ENCODE measurements at regions not wholly inside any gene's neighbourhood (a gene's known extent, or its start where the extent isn't known, plus 50 kb on each side); places are given as distances from the start of the nearest gene placed in this dataset.
A peak's percentile ranks its signal among the peaks of the same experiment; 100 is the strongest.
"Not testable (repeated sequence)": the region's sequence is repeated elsewhere in the genome, so short reads cannot be mapped to it uniquely, and the experiment has no call there.

DNA sequence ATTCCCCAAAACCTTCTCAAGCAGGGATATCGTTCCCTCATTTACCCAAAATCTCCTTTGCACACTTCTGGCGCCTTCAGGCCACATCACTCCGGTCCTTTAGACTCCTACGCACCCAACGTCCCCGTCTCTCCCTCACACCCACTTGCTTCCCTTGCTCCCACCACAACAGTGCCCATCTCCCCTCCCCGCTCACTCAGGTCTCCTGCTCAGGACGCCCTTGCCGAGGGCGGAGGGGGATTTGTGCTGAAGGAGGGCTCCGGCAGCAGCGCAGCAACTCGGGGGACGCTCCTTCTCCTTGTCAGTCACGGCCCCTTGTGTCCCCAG lies 71.6 kb downstream of the PCMTD2 start:
- H3K4me1 ChIP-seq; H3K36me3 ChIP-seq; H3K9me3 ChIP-seq; intact Hi-C loops (cut with DNase I; ENCODE audit: low total_unique reads); H3K4me3 ChIP-seq; H3K27ac ChIP-seq: not testable (repeated sequence)
- peak; percentile 33 for DNase-seq
- H3K27me3 ChIP-seq (replicated peaks in 1 of 7): peaks cover 0 to 43% (median 20%) of the 10 kb centered on the region in 7 donors
- WGBS, 5 donors: 16 to 35% (median 26%) methylated on average over 8 to 15 of the region's 15 CpGs

DNA sequence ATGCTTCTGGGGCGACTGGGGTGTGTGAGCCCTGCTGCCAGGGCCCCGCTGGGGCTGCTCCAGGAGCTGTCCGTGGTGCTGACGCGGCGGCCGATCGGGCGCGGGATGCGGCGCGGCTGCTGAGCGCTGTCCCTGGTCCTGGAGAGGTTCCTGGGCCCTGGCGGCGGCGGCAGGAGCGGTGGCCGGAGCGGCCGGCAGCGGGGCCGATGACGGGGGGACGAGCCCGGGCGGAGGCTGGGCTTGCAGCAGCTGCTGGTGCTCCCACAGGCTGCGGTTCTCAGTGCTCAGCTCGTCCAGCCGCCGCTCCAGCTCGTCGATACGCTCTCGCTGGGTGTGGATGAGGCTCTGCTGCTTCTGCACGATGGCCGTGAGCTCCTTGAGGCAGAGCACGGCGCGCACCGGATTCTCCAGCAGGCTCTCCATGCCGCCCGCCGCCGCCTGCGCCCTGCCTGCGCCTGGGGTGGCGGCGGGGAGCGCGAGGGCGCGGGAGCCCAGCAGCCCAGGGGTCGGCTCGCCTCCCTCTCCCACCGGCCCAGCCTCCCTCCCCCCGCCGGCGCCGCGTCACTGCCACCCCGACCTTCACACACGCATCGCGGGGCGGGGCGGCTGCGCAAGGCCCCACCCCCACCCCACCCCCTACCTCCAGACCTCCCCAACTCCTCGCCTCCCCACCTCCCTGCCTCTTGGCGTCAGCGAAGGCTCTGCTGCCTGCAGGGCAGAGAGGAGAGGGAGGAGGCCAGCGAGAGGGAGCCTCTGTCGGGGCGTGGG lies 72.2 kb downstream of the PCMTD2 start:
- peak; percentile 58 for DNase-seq
- intact Hi-C loops (cut with DNase I; ENCODE audit: low total_unique reads); H3K36me3 ChIP-seq; H3K27ac ChIP-seq; H3K4me3 ChIP-seq; H3K9me3 ChIP-seq; H3K4me1 ChIP-seq: not testable (repeated sequence)
- peaks cover 0 to 49% (median 20%) of the 10 kb centered on the region in 7 donors for H3K27me3 ChIP-seq (replicated peaks in 1 of 7)
- WGBS, 5 donors: 2 to 7% (median 6%) methylated on average over 3 to 54 of the region's 74 CpGs; no CpG with 5 or more reads in 1 of the 5 donors

DNA sequence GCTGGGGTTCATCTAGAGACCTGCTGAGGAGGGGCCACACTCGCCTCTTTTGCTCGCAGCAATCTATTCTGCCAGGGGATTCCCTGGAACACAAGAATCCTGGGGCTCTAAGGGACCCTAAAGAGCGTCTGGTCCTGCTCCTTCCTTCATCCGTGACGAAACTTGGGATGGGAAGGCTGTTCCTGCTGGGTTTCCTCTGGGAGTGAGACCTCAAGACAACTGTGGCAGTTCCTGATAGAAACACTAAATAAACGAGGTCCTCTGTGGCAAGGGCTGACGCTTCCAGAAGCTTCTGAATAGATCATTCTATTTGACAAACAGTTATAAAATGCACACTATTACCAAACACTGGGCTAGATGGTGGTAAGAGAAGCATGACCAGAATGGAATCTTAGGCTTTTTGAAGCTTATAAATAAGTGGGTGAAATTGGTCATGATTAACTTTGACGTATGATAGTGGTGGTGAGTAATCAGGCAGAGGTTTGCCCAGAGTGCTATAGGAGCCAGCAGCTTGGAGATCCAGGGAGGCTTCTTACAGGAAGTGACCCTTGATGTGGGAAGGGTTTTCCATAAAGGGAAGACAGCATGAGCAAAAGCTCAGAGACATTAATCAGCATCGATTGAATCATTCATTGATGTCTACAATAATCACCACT lies 73.2 kb downstream of the PCMTD2 start:
- H3K4me3 ChIP-seq; H3K4me1 ChIP-seq; H3K36me3 ChIP-seq; H3K27ac ChIP-seq; DNase-seq; intact Hi-C loops (cut with DNase I; ENCODE audit: low total_unique reads): not testable (repeated sequence)
- H3K9me3 ChIP-seq: peaks cover 0 to 13% (median 5%) of the 10 kb centered on the region in 8 donors
- H3K27me3 ChIP-seq (replicated peaks in 1 of 7): peaks cover 0 to 54% (median 20%) of the 10 kb centered on the region in 7 donors
- WGBS, 5 donors: 37 to 54% (median 46%) methylated on average over 7 to 9 of the region's 9 CpGs

DNA sequence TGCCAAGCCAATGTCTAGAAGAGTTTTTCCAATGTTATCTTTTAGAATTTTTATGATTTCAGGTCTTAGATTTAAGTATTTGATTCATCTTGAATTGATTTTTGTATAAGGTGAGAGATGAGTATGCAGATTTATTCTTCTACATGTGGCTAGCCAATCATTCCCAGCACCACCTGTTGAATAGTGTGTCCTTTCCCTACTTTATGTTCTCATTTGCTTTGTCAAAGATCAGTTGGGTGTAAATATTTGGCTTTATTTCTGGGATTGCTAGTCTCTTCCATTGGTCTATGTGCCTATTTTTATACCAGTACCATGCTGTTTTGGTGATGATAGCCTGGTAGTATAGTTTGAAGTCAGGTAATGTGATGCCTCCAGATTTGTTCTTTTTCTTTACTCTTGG lies 77.1 kb downstream of the PCMTD2 start:
- H3K27ac ChIP-seq; DNase-seq; intact Hi-C loops (cut with DNase I; ENCODE audit: low total_unique reads); H3K36me3 ChIP-seq; H3K4me1 ChIP-seq; H3K4me3 ChIP-seq: not testable (repeated sequence)
- H3K27me3 ChIP-seq (replicated peaks in 1 of 7): peaks cover 0 to 53% (median 14%) of the 10 kb centered on the region in 7 donors
- peaks cover 0 to 13% (median 5%) of the 10 kb centered on the region in 8 donors for H3K9me3 ChIP-seq

All from spleen (tissue), 11 donors.